SH-SY5Y (cell line): ENCODE measurements at regions not wholly inside any gene's neighbourhood (a gene's known extent, or its start where the extent isn't known, plus 50 kb on each side); places are given as distances from the start of the nearest gene placed in this dataset.

Experiments
- GATA2 ChIP-seq: IDR thresholded peaks from 2 replicates; pipeline ENCODE4 v1.6.1; 2011; ENCODE audit warnings: mild to moderate bottlenecking, low read depth, low read length
- GATA3 ChIP-seq: IDR thresholded peaks from 2 replicates; pipeline ENCODE4 v1.6.1; 2011; ENCODE audit warnings: low read depth, mild to moderate bottlenecking, low read length, moderate library complexity

DNA sequence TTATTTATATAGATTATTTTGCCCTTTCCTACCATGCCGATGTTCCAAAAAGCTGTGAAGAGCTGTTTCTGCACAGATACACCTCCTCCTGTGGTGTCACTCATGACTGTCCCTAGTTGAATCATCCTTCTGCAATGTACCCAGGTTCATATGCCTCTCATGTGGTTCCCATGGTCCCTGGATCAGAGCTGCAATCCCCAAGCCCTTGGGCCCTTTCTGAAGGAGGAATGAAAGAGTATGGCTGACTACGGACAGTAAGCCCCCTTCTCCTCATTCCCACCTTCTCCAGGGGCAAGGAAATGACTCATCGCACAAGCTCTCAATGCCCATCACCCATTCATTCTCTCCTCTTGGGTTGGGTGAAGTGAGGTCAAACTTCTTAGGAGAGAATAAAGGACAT, 63.9 kb upstream of the ACVR1 start:
- TF ChIP-seq GATA2 (no peak), GATA3 (no peak)
